ENCODE measurements at regions not wholly inside any gene's neighbourhood (a gene's known extent, or its start where the extent isn't known, plus 50 kb on each side); places are given as distances from the start of the nearest gene placed in this dataset.

DNA sequence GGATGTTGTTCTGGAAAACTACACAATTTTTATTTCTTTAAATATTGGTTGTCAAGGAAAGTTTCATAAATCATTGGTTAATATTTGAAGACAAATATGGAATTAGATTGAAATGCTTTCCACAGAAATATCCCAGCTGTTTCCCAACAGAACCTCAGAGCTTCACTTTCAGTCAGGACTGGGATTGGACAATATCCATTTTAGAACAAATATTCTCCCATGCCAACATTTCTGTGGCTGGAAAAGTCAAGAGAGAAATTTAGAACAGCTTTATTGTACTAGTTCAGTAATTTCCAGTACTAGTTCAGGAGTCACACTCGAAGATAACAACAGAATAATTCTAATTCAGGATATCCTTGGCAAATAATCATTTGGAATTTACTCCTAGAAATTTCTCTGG is 116.1 kb upstream of the TUT7 start:
- no peak for DNase-seq

DNA sequence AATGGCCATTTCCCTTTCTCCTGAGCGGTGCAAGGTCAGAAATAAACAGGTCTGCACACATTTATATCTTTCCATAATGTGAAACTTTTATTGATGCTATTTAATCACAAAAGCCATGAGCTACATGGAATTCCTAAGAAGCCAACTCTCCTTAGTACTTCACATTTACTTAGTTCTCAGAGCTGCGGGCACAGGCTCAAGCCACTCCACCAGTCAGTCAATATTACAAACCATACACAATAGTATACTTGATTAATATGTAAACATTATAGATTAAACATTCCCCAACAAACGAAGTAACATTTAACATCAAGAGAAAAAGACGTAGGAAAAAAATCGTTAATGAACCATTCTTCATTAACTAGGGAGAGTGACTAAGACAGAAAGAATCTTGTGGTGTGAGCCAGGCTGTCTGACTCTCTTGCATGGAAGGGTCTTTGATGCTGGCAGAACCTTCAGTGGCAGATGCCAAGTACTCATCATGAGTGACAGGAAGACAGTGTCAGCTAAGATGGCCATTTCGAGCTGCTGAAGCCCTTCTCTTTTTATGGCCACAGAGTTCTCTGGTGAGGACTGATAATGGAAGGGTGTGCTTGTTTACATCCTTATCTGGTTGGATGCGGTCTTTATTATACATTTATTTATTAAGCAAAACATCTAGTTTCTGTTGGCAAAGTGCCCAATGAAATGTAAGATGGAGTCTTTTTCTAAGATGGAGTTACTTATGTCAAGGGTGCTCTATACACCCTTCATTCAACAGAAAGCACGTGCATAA is 115.5 kb upstream of the TUT7 start:
- no peak for DNase-seq

GRCh38 chr9:86464242-86464641 is 110.0 kb upstream of the TUT7 start:
- no peak for DNase-seq

GRCh38 chr9:86460216-86461002 is 106.2 kb upstream of the TUT7 start:
- no peak for DNase-seq

- no peak for DNase-seq
These were observed 105.5 kb upstream of the TUT7 start for GRCh38 chr9:86459599-86460155.

DNA sequence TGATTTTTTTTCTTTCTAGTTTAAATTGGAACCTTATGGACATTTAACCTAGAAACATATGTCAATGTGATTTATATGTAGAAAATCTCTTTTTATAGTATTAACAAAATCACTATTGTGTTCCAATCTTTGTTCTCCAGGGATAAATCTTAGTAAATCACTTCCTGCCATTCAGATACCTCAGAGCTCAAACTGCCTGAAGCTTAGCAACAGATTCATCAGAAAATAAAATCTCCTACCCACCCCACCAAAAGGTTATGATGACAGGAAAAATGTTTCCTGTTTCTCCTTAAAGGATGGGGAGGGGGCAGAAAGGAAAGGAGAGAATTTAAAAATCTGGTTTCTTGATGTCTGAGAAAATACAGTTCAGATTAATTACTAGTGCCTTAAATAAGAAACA is 105.0 kb upstream of the TUT7 start:
- DNase-seq, result no peak

GRCh38 chr9:86458191-86458855 is 104.1 kb upstream of the TUT7 start:
- no peak for DNase-seq

DNA sequence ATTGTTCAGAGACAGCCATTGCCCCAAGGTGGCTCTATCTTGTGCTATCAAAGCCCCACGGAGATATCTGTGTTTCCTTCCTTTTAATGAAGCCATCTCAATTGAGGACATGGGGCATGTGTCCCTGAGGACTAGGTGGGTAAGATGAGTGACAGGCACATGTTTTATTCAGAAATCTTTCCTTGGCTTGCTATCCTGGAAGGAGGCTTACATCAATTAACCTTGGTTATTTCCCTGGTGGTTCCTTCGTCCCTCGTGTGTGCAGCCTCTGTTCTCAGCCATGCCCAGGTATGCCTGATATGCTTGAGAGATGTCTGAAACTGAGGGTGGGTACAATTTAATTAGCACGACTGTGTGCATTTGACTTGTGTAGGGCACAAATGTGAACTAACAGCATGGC is 102.2 kb upstream of the TUT7 start:
- DNase-seq, result no peak

GRCh38 chr9:86454701-86455615 is 100.7 kb upstream of the TUT7 start:
- DNase-seq, result no peak

DNA sequence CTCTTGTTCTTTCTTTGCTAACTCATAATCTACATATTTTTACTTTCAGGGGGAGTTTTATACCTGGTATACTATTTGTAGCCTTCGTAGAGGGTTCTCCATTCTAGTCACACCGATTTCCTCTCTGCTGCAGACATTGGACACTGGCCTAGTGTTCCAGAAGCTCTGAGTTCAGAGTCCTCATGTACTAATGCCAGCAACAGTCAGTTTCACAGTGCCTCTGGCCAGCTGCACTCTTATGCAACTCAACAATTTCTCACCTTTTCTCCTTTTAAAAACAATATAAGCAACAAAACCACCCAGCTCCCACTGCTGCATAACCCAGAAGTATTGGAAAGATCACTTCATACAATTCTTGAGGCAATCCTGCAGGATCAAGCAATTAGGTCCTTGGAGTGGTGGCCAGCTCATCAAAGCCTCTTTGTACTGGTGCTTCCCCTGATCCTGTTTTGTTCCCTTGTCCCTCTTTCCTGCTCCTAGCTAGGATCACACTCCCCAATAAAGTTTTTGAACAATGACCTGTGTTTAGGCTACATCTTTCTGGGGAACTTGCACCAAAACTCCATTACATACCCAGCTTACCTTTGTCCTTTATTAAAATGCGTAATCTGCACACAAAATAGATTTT is 98.1 kb upstream of the TUT7 start:
- DNase-seq, result no peak

DNA sequence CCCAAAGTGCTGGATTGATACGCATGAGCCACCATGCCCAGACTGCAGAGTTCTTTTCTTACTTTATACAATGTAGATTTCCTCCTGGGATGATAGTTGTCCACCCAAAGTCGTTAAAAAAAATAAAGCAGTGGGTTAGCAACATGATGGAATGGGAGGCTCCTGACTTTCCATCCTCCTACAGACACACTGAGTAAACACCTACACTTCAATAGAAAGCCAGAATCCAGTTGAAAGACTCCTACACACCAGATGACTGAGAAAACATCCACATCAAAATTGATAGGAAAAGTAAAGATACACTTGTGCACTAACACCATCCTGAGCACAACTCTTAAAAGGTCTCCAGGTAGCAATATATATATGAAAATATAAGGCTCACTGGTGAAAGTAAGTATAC is 95.0 kb upstream of the TUT7 start:
- DNase-seq, result no peak

- no peak for DNase-seq
These were observed 91.5 kb upstream of the TUT7 start for GRCh38 chr9:86445671-86446070.

GRCh38 chr9:86443992-86444391 is 89.8 kb upstream of the TUT7 start:
- DNase-seq, result no peak

DNA sequence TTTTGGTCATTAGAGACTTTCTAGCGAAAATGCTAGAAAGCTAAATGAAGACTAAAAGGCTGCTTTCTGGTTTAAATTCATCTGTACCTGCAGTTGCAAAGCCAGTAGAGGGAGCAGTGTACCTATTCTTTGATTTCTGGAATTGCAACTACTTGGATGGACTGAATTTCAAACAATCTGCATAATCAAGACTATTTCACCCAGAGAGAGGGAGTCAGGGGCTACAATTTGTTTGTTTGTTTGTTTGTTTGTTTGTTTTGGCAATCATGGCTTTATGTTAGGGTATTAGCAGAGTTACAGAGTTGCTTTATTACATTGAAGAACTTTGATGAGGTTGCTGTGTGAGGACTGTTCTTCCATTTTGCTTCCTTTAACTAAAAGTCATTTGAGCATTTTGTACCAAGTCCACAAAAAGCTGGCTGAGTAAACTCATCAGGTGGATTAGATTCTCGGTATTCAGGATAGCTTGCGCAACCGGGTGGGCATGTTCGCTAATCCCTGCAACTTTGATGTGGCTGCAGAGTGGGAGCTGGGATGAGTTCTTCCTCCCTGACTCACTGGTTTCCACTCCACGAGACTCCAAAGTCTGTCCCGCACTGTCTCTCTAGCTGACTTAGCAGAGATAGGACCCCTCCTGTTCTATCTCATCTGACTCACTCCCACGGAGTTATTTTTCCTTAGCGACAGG is 80.0 kb upstream of the TUT7 start:
- no peak for DNase-seq

DNA sequence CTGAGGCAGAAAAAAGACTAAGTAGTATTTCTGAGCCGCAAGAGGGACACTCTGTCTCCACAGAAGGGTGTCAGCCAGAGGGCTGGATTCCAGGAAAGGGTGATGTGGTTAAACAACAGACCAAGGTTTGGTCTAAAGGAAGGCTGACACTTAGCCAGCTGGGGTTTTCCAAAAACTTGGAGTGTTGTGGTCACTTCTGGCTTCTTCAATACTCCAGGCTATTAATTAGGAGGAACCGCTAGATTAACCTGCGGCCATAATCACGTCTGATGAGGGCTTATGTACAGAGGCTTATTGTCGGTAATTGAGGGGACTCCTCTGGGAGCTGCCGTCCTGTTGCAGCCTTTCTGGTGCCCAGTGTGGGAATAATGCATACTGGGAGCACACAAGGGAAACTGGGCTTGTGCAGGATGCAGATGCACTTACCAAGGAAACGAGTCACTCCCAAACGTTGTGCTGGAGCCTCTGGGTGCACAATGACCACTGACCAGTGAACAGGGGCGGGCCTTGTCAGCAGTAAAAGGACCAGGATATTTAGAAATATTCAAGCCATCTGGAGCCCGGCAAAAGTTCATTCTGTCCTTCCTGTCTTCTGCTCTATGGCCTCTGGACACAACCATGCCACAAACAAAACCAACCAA is 70.2 kb upstream of the TUT7 start:
- no peak for DNase-seq

DNA sequence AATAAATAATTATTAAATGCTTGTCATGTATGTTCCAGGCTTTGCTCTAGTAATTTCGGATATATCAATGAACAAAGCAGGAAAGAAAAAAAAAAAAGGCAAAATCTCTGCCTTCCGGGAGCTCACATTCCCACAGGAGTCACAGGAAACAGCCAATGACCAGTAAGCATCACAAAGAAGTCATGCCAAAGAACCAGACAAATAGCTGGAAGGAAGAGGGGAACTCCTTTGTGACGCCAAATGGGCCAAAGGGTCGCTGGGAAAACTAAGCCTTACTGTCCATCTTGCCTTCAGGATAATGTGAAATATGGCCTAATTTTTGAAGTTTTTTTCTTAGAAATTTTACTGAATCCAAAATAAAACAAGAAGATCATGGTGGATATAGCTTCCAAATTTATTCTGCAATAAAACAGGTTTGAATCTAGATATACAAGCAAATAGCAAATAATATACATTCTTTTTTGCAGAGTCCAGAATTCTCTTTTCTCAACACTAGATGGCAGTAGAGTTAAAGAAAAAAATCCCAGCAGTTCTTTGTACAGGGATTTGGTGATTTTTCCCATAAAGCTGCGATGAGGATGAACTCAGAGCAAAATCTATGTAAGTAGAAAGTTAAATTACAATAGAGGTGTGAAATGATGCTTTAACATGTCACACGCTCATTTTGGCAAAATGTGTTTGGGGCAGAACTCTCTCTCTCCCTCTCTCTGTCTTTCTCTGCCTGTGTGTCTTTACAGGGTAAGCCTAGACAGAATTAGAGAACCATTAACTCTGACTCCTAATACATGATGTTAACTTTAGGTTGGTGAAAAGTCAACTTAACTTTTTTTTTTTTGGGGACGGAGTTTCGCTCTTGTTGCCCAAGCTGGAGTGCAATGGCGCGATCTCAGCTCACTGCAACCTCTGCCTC is 60.0 kb upstream of the TUT7 start:
- no peak for DNase-seq

DNA sequence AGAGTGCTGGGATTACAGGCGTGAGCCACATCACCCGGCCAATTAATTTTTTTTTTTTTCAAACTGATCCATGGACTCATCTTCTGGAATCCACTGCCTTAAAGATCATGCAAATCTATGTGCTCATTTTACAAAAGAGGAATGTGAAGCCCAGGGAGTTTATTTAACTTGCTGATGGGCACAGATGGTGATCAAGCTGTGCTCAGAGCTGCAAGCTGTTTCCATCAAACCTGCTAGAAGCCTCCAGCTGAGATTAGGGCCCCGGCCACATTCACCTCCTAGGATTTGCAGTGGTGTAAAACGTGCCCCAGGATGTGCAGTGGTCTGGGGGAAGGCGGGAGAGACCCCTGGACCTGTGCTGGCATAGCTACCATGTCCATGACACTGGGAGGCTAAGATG is 56.1 kb upstream of the TUT7 start:
- no peak for DNase-seq

DNA sequence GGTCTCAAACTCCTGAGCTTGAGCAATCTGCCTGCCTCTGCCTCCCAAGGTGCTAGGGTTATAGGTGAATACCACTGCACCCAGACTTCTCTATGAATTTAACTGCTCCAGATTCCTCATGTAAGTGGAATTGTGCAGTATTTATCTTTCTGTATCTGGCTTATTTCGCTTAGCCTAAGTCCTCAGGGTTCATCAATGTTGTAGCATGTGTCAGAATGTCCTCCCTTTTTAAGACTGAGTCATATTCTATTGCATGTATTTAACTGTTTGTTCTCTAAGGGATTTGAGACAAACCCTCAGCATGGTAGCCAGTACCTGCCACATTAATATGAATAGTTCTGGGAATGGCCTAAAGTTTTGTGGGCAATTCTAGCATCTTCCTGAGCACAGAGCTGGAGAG is 53.9 kb upstream of the TUT7 start:
- no peak for DNase-seq

- DNase-seq, result peak; percentile 4
These were observed 52.8 kb upstream of the TUT7 start for GRCh38 chr9:86407022-86407421.

- DNase-seq, result no peak
These were observed 52.2 kb upstream of the TUT7 start for GRCh38 chr9:86406366-86406765.

Measured in activated naive CD4-positive, alpha-beta T cell treated with Interleukin-2 at 50 U/mL for 16 hours (primary cell).